Prostate gland (tissue), 2 donors: ENCODE measurements at regions not wholly inside any gene's neighbourhood (a gene's known extent, or its start where the extent isn't known, plus 50 kb on each side); places are given as distances from the start of the nearest gene placed in this dataset.

Source experiments
- DNase-seq: peaks from one replicate; pipeline ENCODE4 v3.0.0-alpha.2; 2019; ENCODE audit warnings: low spot score
- H3K27ac ChIP-seq, 2 donors: fragments of 200-600 bp; sonication (generic); 2 replicates each; pipeline ENCODE4 v1.5.1; 2017 to 2019
- H3K27me3 ChIP-seq: fragments of 200-600 bp; sonication (generic); replicated peaks from 2 replicates; pipeline ENCODE4 v1.5.1; 2019; ENCODE audit not compliant: insufficient read depth
- H3K36me3 ChIP-seq, 2 donors: fragments of 200-600 bp; sonication (generic); 1 replicate in 1 of 2; 2 replicates in 1 of 2; pipeline versions ENCODE4 v1.5.1 to v1.8.1; 2017 to 2019
- H3K4me1 ChIP-seq: fragments of 200-600 bp; sonication (generic); replicated peaks from 2 replicates; pipeline ENCODE4 v1.5.1; 2019
- H3K4me3 ChIP-seq, 2 donors: fragments of 200-600 bp; sonication (generic); 2 replicates each; pipeline ENCODE4 v1.5.1; 2017 to 2019
- H3K9me3 ChIP-seq: fragments of 200-600 bp; sonication (generic); 2 replicates; pipeline ENCODE4 v1.5.1; 2017
- CTCF ChIP-seq, 4 experiments: fragments of 200-600 bp in 2 of 4; fragments of 450-650 bp in 2 of 4; sonication (generic) in 2 of 4; IDR thresholded peaks; 1 replicate in 3 of 4; 2 replicates in 1 of 4; pipeline ENCODE4 v1.5.1; 2016 to 2019; ENCODE audit warnings: antibody characterized with exemption in 4 of 4, mild to moderate bottlenecking in 2 of 4, moderate library complexity in 2 of 4
- POLR2A ChIP-seq: fragments of 450-650 bp; IDR thresholded peaks from one replicate; pipeline ENCODE4 v1.6.1; 2016; ENCODE audit warnings: antibody characterized with exemption, mild to moderate bottlenecking
- POLR2AphosphoS5 ChIP-seq: sonication (generic); formaldehyde crosslinking; IDR thresholded peaks from one replicate; pipeline ENCODE4 v1.6.1; 2017; ENCODE audit warnings: antibody characterized with exemption
- WGBS: methylation state at CpG from one replicate; pipeline ENCODE4 v1.1.5; 2018; 5-methylcytosine and 5-hydroxymethylcytosine counted together
- intact Hi-C: fragments of 100-400 bp; cut with DNase I; formaldehyde crosslinking; loops from one replicate; pipeline ENCODE4 v1.14.2; 2022

DNA sequence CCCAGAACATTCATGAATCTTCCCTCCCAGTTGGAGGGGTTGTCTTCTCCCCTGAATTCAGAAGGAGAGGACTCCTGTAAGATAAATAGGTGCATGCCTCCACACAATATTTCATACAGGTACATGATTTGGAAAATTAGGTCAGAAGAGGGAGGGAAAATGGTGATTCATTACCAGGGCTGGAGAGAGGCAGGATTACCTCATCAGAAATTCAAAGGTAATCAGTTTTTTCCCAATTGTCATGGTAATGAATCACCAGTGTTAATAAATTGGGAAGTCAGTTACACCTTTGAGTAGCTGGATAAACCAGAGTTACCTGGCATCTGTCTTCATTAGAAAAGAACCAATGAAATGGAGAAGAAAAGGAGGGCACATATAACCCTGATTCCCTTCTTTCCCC lies 128.5 kb downstream of the EN1 start:
- no peaks in the 10 kb centered on the region for H3K9me3 ChIP-seq
- no peaks in the 10 kb centered on the region for H3K4me1 ChIP-seq
- intact Hi-C loops = no loop called here
- no peaks in the 10 kb centered on the region for H3K36me3 ChIP-seq
- TF ChIP-seq CTCF (IDR thresholded peaks at IDR 0.05) (no peak), POLR2A (no peak), POLR2AphosphoS5 (no peak)
- H3K27ac ChIP-seq = no peak overlapping the region
- H3K4me3 ChIP-seq = no peak overlapping the region
- H3K27me3 ChIP-seq = no peaks in the 10 kb centered on the region
- DNase-seq = no peak

- H3K9me3 ChIP-seq = no peaks in the 10 kb centered on the region
- H3K27ac ChIP-seq = no peak overlapping the region
- H3K36me3 ChIP-seq = no peaks in the 10 kb centered on the region
- intact Hi-C loops = no loop called here
- DNase-seq = no peak
- H3K4me1 ChIP-seq = no peaks in the 10 kb centered on the region
- no peak overlapping the region for H3K4me3 ChIP-seq
- TF ChIP-seq POLR2AphosphoS5 = no peak
- no peak for TF ChIP-seq POLR2A
- TF ChIP-seq CTCF (IDR thresholded peaks at IDR 0.05) = no peak
- H3K27me3 ChIP-seq = no peaks in the 10 kb centered on the region
- WGBS = 84% methylated on average over 6 of the region's 6 CpGs
Measured at GRCh38 chr2:118716102-118716501, 131.3 kb downstream of the EN1 start.

- no peaks in the 10 kb centered on the region for H3K4me1 ChIP-seq
- 74% methylated on average over 6 of the region's 6 CpGs for WGBS
- H3K27me3 ChIP-seq = no peaks in the 10 kb centered on the region
- H3K36me3 ChIP-seq = no peaks in the 10 kb centered on the region
- DNase-seq = no peak
- TF ChIP-seq CTCF (IDR thresholded peaks at IDR 0.05) (no peak), POLR2A (no peak), POLR2AphosphoS5 (no peak)
- no peak overlapping the region for H3K4me3 ChIP-seq
- intact Hi-C loops = no loop called here
- no peaks in the 10 kb centered on the region for H3K9me3 ChIP-seq
- H3K27ac ChIP-seq = no peak overlapping the region
Measured at GRCh38 chr2:118714118-118714517, 133.3 kb downstream of the EN1 start.

DNA sequence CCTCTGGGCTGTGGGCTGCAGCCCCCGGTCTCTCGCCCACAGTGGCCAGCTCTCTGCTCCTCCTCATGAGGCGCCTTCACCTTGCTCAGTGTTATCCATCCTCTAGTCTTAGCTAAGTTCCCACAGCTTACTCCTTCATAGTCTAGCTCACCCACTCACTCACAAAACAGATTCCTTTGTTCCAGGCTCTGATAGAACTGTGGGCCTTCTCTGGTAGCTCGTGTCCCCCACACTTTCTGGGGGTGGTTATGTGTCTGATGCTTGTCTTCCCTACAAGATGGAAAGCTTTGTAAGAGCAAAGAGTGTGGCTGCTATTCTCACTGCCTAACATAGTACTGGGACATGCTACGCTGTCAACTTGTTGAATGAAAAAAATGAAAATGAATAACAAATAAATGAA lies 135.8 kb downstream of the EN1 start:
- Histone ChIP-seq H3K36me3 (no peaks in the 10 kb centered on the region), H3K27me3 (no peaks in the 10 kb centered on the region), H3K9me3 (no peaks in the 10 kb centered on the region), H3K27ac (no peak overlapping the region), H3K4me1 (no peaks in the 10 kb centered on the region), H3K4me3 (no peak overlapping the region)
- WGBS = 92% methylated on average over 5 of the region's 5 CpGs
- no peak for DNase-seq
- TF ChIP-seq POLR2A (no peak), POLR2AphosphoS5 (no peak), CTCF (IDR thresholded peaks at IDR 0.05) (no peak)
- intact Hi-C loops = no loop called here

GRCh38 chr2:118710481-118710880 lies 137.0 kb downstream of the EN1 start:
- Histone ChIP-seq H3K9me3 (no peaks in the 10 kb centered on the region), H3K4me3 (no peak overlapping the region), H3K4me1 (no peaks in the 10 kb centered on the region), H3K36me3 (no peaks in the 10 kb centered on the region), H3K27me3 (no peaks in the 10 kb centered on the region), H3K27ac (no peak overlapping the region)
- WGBS = 70% methylated on average over 2 of the region's 2 CpGs
- DNase-seq = no peak
- TF ChIP-seq CTCF (IDR thresholded peaks at IDR 0.05) (no peak), POLR2A (no peak), POLR2AphosphoS5 (no peak)
- intact Hi-C loops = no loop called here
